ENCODE measurements at regions not wholly inside any gene's neighbourhood (a gene's known extent, or its start where the extent isn't known, plus 50 kb on each side); places are given as distances from the start of the nearest gene placed in this dataset.

GRCh38 chr5:6134281-6134680 is 244.1 kb downstream of the MED10 start:
- TF ChIP-seq CTCF (IDR thresholded peaks at IDR 0.05; ENCODE audit: low read depth, low read length): no peak
- no peak for DNase-seq (ENCODE audit: extremely low read depth, low read depth)

- no peak for DNase-seq (ENCODE audit: extremely low read depth, low read depth)
- no peak for TF ChIP-seq CTCF (IDR thresholded peaks at IDR 0.05; ENCODE audit: low read depth, low read length)
Measured at GRCh38 chr5:6125781-6126180, 252.6 kb downstream of the MED10 start.

GRCh38 chr5:6118691-6119090 is 259.7 kb downstream of the MED10 start:
- no peak for TF ChIP-seq CTCF (IDR thresholded peaks at IDR 0.05; ENCODE audit: low read depth, low read length)
- no peak for DNase-seq (ENCODE audit: extremely low read depth, low read depth)

- TF ChIP-seq CTCF (IDR thresholded peaks at IDR 0.05; ENCODE audit: low read depth, low read length): no peak
- DNase-seq (ENCODE audit: extremely low read depth, low read depth): no peak
Measured at GRCh38 chr5:6117212-6117611, 261.1 kb downstream of the MED10 start.

GRCh38 chr5:6115852-6116251 is 262.5 kb downstream of the MED10 start:
- TF ChIP-seq CTCF (IDR thresholded peaks at IDR 0.05; ENCODE audit: low read depth, low read length): no peak

GRCh38 chr5:6112538-6112937 is 265.8 kb downstream of the MED10 start:
- no peak for TF ChIP-seq CTCF (IDR thresholded peaks at IDR 0.05; ENCODE audit: low read depth, low read length)
- no peak for DNase-seq (ENCODE audit: extremely low read depth, low read depth)

More at GRCh38 chr5:6115852-6116251, 262.5 kb downstream of the MED10 start:
- DNase-seq (ENCODE audit: extremely low read depth, low read depth): no peak

- no peak for TF ChIP-seq CTCF (IDR thresholded peaks at IDR 0.05; ENCODE audit: low read depth, low read length)
- no peak for DNase-seq (ENCODE audit: extremely low read depth, low read depth)
Measured at GRCh38 chr5:6112125-6112524, 266.2 kb downstream of the MED10 start.
